A172 (cell line): ENCODE measurements at regions not wholly inside any gene's neighbourhood (a gene's known extent, or its start where the extent isn't known, plus 50 kb on each side); places are given as distances from the start of the nearest gene placed in this dataset.
A peak's percentile ranks its signal among the peaks of the same experiment; 100 is the strongest.
"Not testable (repeated sequence)": the region's sequence is repeated elsewhere in the genome, so short reads cannot be mapped to it uniquely, and the experiment has no call there.

Source experiments
- DNase-seq: peaks from one replicate; pipeline ENCODE4 v3.0.0-alpha.2; 2015; ENCODE audit warnings: low spot score

GRCh38 chrX:120753413-120754251, 122.0 kb downstream of the CT47B1 start:
- no peak for DNase-seq

GRCh38 chrX:120752431-120753082, 122.7 kb upstream of the C1GALT1C1 start:
- DNase-seq, result no peak

GRCh38 chrX:120751683-120752082, 121.8 kb upstream of the C1GALT1C1 start:
- no peak for DNase-seq

DNA sequence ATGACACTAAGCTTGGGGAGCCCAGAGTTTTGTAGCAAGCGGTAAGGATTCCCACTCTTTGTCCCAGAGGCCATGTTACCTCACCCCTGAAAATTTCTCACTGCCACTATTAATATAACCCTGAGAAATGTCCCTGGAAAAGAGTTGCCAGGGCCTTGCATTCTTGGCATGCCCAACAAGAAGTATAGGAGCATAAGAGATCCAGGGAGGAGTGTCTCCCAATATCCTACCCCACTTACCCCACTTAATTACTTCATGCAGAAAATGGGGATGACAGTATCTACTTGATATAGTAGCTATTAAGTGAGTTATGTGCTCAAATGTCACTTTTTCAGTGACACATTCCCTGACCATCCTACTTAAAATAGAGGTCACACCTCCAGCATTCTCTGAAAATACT, 120.5 kb upstream of the C1GALT1C1 start:
- DNase-seq, result no peak

- no peak for DNase-seq
Measured at GRCh38 chrX:120749141-120749846, 119.4 kb upstream of the C1GALT1C1 start.

DNA sequence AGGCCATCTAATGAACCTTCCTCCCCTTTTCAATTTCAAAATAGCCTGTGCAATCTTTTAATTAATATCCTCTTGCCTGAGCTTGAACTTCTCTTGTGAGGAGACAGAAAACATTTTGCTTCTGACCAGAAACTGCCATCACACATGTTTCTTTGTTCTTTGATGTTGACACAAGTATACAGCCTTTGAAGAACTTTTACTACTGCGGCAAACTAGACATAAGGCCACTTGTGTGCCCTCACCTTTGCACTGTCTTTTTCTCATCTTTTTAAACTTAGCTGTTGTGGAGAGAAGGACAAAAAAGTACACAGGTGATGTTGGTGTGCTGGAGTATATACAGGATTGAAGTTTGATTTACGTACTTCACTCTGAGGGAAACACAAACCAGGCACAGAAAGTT, 116.3 kb upstream of the C1GALT1C1 start:
- no peak for DNase-seq

- DNase-seq, result no peak
Measured at GRCh38 chrX:120742946-120743665, 113.3 kb upstream of the C1GALT1C1 start.

GRCh38 chrX:120741452-120741851, 111.6 kb upstream of the C1GALT1C1 start:
- DNase-seq, result no peak

DNA sequence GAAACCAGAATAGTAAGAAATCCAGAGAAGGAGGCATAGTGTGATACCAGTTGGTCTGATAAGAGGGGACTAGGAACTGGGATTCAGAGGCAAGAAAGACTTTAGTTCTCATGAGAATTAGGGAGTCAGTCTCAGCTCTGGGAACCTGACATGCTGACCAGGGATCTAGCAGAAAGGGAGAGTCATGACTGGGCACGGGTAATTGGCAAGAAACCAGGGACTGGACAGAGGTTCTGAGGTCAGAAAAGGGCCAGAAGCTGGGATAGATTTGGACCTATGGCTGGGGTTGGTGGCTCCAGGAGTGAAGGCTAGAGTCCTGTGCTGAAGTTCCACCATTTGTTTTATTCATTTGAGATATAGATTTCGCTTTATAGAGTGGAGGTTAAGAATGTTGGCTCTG, 110.2 kb upstream of the C1GALT1C1 start:
- no peak for DNase-seq

DNA sequence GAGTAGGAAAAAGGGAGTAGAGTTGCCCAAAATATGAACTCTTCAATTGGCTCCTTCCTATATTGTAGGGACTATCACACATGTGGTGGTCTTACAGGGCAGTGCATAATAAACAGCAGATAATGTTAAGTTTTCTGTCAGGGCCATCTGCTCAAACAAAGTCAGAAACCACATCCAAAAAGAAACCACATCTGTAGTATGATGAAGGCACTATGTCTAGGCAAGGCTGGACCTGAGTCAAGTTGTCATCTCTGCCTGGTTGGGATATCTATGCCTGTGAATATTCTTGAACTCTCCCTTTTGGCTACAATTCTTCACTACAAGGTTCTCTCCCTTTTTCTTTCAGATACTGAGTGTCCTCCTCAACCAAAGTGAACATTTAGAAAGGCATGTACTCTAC, 109.4 kb upstream of the C1GALT1C1 start:
- no peak for DNase-seq

DNA sequence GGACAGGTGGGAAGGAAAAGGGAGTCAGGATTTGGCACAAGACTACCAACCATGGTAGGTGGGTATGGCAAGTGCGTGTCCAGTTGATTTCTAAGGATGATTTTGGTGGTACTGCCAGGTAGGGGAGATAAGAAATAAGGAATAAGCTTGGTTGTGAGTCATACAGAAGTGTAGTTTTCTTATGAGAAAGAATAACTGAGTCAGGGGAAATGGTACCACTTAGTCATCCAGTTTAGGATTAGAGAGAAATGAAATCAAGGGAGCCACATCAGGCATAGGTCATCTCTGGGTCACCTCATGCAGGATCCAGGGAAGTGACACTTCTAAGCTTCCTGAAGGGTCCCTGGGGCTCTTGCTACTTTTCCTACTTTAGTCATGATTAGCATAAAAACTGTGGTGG, 107.1 kb upstream of the C1GALT1C1 start:
- peak; percentile 48 for DNase-seq

DNA sequence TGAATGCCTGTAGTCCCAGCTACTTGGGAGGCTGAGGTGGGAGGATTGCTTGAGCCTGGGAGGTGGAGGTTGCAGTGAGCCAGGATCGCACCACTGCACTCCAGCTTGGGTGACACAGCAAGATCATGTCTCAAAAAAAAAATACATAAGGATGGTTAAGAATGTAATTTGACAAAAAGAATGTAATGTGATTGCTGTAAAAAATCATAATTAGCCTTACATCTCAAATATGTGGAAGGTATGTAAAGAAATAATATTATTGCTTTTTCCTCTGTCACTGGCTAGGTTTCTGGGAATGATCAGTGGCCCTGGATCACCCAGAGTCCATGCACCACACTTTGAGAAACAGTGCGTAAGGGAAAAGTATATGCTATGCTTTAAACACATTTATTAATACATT, 106.1 kb upstream of the C1GALT1C1 start:
- DNase-seq, result no peak

GRCh38 chrX:120732879-120733278, 103.0 kb upstream of the C1GALT1C1 start:
- DNase-seq, result no peak

- no peak for DNase-seq
Measured at GRCh38 chrX:120732461-120732860, 102.6 kb upstream of the C1GALT1C1 start.

DNA sequence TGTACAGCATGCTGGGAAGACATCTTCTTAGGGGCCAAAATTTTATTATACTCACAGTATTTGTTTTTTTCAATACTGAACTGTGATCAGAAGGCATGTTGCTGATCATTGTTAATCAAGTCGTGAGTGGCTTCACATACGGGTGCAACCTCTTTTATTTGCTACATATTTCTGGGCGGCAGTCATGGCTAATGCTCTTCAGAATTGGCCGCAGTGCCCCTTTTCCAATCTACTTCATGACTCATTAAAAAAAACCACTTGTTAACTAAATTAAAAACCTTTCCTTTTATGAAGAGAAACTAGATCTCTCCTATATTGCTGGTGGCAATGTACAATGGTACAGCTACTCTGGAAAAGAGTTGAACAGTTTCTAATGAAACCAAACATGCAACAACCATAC, 101.5 kb upstream of the C1GALT1C1 start:
- DNase-seq, result no peak

DNA sequence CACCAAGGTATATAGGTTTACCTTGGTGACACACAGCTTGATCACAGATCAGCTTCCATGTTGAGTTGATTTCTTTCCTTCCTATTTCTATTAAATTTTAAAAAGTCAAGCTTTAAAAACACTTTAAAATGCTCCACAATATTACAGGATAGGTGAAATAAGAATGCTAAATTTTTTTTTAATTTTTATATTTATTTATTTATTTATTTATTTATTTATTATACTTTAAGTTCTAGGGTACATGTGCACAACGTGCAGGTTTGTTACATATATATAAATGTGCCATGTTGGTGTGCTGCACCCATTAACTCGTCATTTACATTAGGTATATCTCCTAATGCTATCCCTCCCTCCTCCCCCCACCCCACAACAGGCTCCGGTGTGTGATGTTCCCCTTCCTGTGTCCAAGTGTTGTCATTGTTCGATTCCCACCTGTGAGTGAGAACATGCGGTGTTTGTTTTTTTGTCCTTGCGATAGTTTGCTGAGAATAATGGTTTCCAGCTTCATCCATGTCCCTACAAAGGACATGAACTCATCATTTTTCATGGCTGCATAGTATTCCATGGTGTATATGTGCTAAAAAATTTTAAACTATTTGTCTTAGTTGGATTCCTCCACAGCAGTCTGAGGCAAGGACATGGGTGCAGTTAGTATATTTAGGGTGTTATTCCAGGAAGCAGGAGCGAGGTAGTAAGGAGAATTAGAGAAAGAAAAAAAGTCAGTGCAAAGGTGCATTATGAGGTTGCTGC, 99.8 kb upstream of the C1GALT1C1 start:
- not testable (repeated sequence) for DNase-seq

- no peak for DNase-seq
Measured at GRCh38 chrX:120727911-120728310, 98.1 kb upstream of the C1GALT1C1 start.

DNA sequence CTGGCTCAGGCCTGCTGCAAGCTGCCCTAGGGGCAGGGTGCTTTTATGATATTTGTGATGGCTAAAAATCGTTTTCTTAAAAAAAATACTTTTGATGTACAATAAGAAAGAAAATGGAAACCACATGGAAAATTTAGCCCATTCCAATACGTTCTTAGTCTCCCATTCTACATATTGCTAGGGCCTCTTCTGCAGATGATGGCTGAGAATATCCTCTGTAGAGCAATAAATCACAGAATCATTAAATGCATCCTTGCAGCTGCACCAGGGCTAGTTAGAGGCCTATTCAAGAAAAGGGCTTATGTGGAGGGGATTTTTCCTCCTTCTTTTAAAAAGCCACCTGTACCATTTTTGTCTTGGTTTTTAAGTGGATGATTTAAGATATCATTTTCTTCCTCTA, 97.6 kb upstream of the C1GALT1C1 start:
- no peak for DNase-seq

GRCh38 chrX:120726294-120726693, 96.4 kb upstream of the C1GALT1C1 start:
- DNase-seq, result no peak

DNA sequence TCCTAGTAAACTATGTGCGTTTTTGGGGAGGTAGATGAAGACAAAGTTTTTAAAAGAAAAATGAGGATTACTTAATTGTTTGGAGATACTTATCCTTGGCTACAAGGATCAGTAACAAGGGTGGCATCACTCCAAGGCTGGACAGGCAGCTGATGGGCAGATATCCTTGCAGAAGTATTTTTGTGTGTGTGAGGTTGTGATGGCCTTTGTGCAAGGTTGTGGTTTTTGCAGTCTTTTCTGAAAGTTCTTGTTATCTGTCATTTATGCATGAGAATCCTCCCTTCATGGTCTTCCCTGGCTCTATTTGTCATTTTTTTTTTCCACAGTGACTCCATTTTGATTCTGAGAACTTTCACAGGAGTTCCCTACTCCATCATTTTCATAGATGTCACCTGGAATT, 96.0 kb upstream of the C1GALT1C1 start:
- DNase-seq, result no peak

- DNase-seq, result no peak
Measured at GRCh38 chrX:120719622-120720021, 89.8 kb upstream of the C1GALT1C1 start.
